Retinal pigment epithelial cell (primary cell): ENCODE measurements at regions not wholly inside any gene's neighbourhood (a gene's known extent, or its start where the extent isn't known, plus 50 kb on each side); places are given as distances from the start of the nearest gene placed in this dataset.

ENCODE experiments used
- DNase-seq: peaks from one replicate; pipeline ENCODE4 v3.0.0-alpha.2; 2010; ENCODE audit warnings: low read depth
- H3K4me3 ChIP-seq: 2 replicates; pipeline ENCODE4 v1.5.1; 2011; ENCODE audit warnings: mild to moderate bottlenecking, low read length, control low read depth, moderate library complexity
- TF ChIP-seq, protein P1 (sequence below): conservative IDR thresholded peaks from 2 replicates; pipeline ENCODE4 v1.5.1; 2011; ENCODE audit warnings: low read depth, low read length, control low read depth, inconsistent platforms

DNA sequence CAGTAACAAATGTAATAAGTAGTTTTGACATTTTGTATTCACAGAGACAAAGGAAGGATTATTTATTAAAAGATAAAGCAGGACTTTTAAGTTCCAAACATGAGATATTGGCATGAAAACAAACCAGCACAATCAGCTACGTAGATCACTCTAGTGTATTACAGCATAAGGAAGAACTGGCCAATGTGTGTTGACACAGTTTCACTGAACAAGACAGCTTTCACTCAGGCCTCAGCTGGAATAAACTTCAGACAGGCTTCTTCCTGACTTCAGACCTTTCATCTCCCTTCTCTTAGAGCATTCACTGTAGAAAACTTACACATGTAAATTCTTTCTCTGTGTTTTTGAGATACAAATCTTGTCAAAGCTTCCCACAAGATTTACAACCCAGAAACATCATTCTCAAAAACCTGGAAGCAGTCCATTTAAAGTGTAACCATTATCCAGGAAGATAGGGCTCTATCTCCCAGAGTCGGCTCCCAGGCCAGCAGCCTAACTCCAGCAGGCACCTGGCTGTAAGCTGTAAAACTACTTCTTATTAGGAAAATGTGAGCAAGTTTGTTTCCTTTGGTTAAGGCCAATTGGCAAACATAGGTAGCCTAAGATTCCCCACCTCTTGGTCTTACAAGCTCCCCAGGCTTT lies 768.3 kb upstream of the CDH7 start:
- H3K4me3 ChIP-seq, result no peak overlapping the region
- TF ChIP-seq, protein P1, sequence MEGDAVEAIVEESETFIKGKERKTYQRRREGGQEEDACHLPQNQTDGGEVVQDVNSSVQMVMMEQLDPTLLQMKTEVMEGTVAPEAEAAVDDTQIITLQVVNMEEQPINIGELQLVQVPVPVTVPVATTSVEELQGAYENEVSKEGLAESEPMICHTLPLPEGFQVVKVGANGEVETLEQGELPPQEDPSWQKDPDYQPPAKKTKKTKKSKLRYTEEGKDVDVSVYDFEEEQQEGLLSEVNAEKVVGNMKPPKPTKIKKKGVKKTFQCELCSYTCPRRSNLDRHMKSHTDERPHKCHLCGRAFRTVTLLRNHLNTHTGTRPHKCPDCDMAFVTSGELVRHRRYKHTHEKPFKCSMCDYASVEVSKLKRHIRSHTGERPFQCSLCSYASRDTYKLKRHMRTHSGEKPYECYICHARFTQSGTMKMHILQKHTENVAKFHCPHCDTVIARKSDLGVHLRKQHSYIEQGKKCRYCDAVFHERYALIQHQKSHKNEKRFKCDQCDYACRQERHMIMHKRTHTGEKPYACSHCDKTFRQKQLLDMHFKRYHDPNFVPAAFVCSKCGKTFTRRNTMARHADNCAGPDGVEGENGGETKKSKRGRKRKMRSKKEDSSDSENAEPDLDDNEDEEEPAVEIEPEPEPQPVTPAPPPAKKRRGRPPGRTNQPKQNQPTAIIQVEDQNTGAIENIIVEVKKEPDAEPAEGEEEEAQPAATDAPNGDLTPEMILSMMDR, result no peak
- no peak for DNase-seq

DNA sequence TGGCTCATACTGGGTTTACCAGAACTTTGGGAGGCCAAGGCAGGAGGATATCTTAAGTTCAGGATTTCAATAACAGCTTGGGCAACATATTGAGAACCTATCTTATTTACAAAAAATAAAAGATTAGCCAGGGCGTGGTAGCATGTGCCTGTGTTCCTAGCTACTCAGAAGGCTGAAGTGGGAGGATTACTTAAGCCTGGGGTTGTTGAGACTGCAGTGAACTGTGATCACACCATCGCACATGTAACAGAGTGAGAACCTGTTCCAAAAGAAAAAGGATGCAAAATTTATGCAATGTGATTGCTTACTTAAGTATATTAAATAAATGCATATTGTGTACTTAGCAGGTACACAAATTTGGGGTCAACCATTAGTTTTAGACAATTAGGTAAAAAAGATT lies 768.9 kb upstream of the CDH7 start:
- TF ChIP-seq, protein P1, result no peak
- no peak overlapping the region for H3K4me3 ChIP-seq
- no peak for DNase-seq

DNA sequence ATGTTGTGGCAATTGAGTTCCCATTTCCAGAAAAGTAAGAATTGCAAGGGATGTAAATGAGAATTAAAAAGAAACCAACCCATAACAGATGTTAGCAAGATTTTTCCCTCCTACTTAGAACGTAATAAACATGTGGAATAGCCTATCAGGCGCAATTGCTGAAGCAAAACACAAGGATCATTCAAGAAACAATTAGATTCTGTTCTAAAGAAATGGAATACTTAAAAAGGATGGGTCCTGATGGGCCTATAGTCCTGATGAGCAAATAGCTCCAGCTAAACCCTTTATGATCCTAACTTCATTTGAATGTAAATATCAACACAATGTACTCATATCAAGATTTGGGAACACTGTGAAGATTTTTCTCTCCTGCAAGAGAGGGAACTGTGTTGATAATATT lies 771.0 kb upstream of the CDH7 start:
- no peak overlapping the region for H3K4me3 ChIP-seq
- no peak for DNase-seq
- TF ChIP-seq, protein P1, result no peak

DNA sequence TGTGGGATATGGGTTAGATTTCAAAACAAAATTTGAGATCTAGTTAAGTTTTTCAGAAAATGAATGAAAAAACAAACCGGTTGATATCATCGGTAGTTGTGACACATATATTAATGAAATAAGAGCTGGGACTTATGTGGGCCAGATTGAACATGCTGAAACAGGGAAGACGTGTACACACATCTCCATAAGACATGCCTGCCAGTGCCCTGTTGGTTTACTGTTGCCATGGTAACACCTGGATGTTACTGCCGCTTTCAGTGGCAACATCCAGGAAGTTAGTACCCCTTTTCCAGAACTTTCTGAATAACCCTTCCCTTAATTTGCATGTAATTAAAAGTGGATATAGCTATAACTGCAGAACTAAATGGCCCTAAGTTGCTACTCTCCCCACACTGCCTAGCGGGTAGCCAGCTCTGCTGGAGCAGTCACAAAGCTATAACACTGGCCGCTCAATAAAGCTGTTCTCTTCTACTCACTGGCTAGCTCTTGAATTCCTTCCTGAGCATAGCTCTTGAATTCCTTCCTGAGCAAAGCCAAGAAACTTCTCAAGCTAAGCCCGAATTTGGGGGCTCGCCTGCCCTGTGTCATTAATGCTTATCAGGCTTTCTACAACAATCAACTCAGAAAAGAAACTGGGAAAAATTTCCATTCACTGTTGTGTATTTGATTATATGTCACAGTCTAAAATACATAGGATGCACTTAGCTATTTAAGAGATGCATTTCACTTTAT lies 776.3 kb upstream of the CDH7 start:
- H3K4me3 ChIP-seq, result no peak overlapping the region
- DNase-seq, result no peak
- TF ChIP-seq, protein P1, result no peak

DNA sequence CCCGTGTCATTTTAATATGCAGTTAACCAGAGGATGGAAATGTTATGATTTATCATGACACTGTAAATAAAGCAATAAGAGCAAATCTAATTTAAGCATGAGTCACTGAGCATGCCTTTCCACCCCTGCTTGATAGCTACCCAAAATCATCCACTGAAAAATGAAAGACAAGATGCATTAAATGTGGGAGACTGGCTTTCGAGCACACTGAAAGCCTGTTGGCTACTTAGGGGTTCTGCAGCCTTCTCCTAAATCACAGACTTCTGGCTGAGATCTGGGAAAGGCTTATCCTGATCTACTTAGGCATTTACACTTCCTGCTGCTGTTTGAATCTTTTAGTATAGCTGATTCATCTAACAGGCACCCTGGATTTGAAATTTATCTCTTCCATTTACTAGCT lies 778.3 kb upstream of the CDH7 start:
- no peak overlapping the region for H3K4me3 ChIP-seq
- DNase-seq, result peak; percentile 28
- TF ChIP-seq, protein P1, result no peak

DNA sequence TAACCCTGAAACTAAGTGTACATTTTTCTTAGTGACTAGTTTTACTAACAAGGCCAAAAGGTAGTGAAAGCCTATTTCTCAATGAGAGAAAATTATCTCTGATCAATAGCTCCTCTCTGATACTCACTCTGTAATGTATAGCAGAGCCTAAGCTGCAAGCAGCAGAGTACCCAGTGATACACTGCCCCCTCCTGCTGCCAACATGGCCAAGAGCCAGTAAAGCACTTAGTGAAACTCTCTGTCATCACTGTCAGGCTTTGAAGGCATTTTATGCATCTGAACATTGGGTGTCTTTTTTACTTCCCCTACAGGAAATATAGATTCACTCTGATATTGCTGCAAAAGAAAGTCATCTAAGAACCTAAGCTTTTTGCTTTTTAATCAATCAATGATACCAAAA lies 784.1 kb upstream of the CDH7 start:
- H3K4me3 ChIP-seq, result no peak overlapping the region
- TF ChIP-seq, protein P1, result no peak
- no peak for DNase-seq

DNA sequence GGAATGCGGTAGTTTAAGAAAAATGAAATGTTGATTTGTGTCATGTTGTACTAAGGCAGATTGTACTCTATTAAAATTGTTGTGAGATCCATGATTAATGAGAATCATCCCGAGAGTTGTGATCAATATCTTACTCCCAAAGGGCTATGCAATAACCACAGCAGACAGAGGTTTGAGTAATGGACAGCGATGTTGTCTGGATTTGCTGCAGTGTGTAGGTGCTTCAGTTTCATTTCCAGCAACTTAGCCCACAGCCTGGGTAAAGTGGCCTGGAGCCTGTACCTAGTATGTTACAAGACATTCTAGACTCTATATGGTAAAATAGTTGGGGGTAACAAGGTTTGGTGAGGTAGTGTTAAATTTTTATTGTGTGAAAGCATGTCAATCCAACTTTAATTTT lies 794.3 kb upstream of the CDH7 start:
- DNase-seq, result no peak

More for the DNA sequence above, 794.3 kb upstream of the CDH7 start:
- H3K4me3 ChIP-seq, result no peak overlapping the region
- TF ChIP-seq, protein P1, result no peak
